Gastrocnemius medialis (tissue), 4 donors: ENCODE measurements at regions not wholly inside any gene's neighbourhood (a gene's known extent, or its start where the extent isn't known, plus 50 kb on each side); places are given as distances from the start of the nearest gene placed in this dataset.

Source experiments
- ATAC-seq, 2 donors: fragments of 150-250 bp; one replicate each; pipeline ENCODE4 v1.9.1; 2016
- DNase-seq, 2 donors: peaks; one replicate each; pipeline ENCODE4 v3.0.0-alpha.2; 2019
- H3K27ac ChIP-seq, 4 donors: fragments of 200-600 bp; sonication (generic); 1 replicate in 1 of 4; 2 replicates in 3 of 4; pipeline ENCODE4 v1.5.1; 2016 to 2018; ENCODE audit warnings: mild to moderate bottlenecking in 2 of 4, moderate library complexity in 1 of 4
- H3K27me3 ChIP-seq, 3 donors: fragments of 200-600 bp; sonication (generic) in 2 of 3; 1 replicate in 1 of 3; 2 replicates in 2 of 3; pipeline versions ENCODE4 v1.5.1 to v1.6.0; 2016 to 2019; ENCODE audit warnings: mild to moderate bottlenecking in 1 of 3, moderate library complexity in 1 of 3
- H3K36me3 ChIP-seq, 2 donors: fragments of 200-600 bp; sonication (generic) in 1 of 2; one replicate each; pipeline ENCODE4 v1.5.1; 2017 to 2018
- H3K4me1 ChIP-seq, 2 donors: fragments of 200-600 bp; sonication (generic) in 1 of 2; one replicate each; pipeline ENCODE4 v1.5.1; 2016 to 2017; ENCODE audit warnings: mild to moderate bottlenecking in 2 of 2
- H3K4me3 ChIP-seq, 4 donors: fragments of 200-600 bp; sonication (generic) in 3 of 4; 1 replicate in 1 of 4; 2 replicates in 3 of 4; pipeline ENCODE4 v1.5.1; 2016 to 2019; ENCODE audit warnings: mild to moderate bottlenecking in 2 of 4
- H3K9me3 ChIP-seq, 3 donors: fragments of 200-600 bp; sonication (generic) in 2 of 3; 1 replicate in 1 of 3; 2 replicates in 2 of 3; pipeline ENCODE4 v1.5.1; 2016 to 2019
- CTCF ChIP-seq, 5 experiments: fragments of 450-650 bp in 3 of 5; fragments of 200-600 bp in 2 of 5; sonication (generic) in 2 of 5; IDR thresholded peaks in 4 of 5; conservative IDR thresholded peaks in 1 of 5; 1 replicate in 4 of 5; 2 replicates in 1 of 5; pipeline ENCODE4 v1.5.1; 2016 to 2019; ENCODE audit warnings: antibody characterized with exemption in 5 of 5, mild to moderate bottlenecking in 3 of 5, moderate library complexity in 3 of 5
- POLR2A ChIP-seq, 2 donors: fragments of 450-650 bp; IDR thresholded peaks; one replicate each; pipeline ENCODE4 v1.6.1; 2017; ENCODE audit warnings: antibody characterized with exemption in 2 of 2, mild to moderate bottlenecking in 2 of 2, moderate library complexity in 2 of 2
- in situ Hi-C, 4 donors: fragments of 200-750 bp; cut with MboI; loops; one replicate each; pipeline versions ENCODE4 v1.15.0 to v1.8.0; 2017; ENCODE audit warnings: low sequenced_read_pairs in 4 of 4
- intact Hi-C: fragments of 100-400 bp; cut with DNase I; formaldehyde crosslinking; loops from one replicate; pipeline ENCODE4 v1.15.1; 2023; ENCODE audit warnings: low total_unique reads

GRCh38 chr12:67925077-67925476 is 64.2 kb upstream of the IFNG-AS1 start:
- peaks cover 22 to 23% of the 10 kb centered on the region in 2 donors for H3K4me1 ChIP-seq
- in situ Hi-C loops: loop anchor here in 2 of 4 donors (25.0 kb wide), 3 partner anchors 263 to 563 kb away; no protein-coding TSS in a partner anchor
- H3K4me3 ChIP-seq: no peak overlapping the region
- H3K27ac ChIP-seq: no peak overlapping the region
- no peaks in the 10 kb centered on the region for H3K27me3 ChIP-seq
- no peak for DNase-seq
- intact Hi-C loops: no loop called here
- TF ChIP-seq POLR2A (IDR thresholded peaks at IDR 0.05): no peak
- TF ChIP-seq CTCF (IDR thresholded peaks at IDR 0.05 in 4 of 5, conservative IDR thresholded peaks at IDR 0.05 in 1 of 5): no peak
- H3K9me3 ChIP-seq: no peaks in the 10 kb centered on the region
- H3K36me3 ChIP-seq: no peaks in the 10 kb centered on the region
- no peak for ATAC-seq

- Histone ChIP-seq H3K4me1 (peaks cover 22 to 28% of the 10 kb centered on the region in 2 donors), H3K27me3 (no peaks in the 10 kb centered on the region), H3K36me3 (no peaks in the 10 kb centered on the region), H3K4me3 (no peak overlapping the region), H3K27ac (no peak overlapping the region), H3K9me3 (no peaks in the 10 kb centered on the region)
- no peak for DNase-seq
- ATAC-seq: no peak
- in situ Hi-C loops (loop anchor here in 2 of 4 donors (25.0 kb wide), 3 partner anchors 263 to 563 kb away; no protein-coding TSS in a partner anchor), intact Hi-C loops (no loop called here)
- no peak for TF ChIP-seq CTCF (IDR thresholded peaks at IDR 0.05 in 4 of 5, conservative IDR thresholded peaks at IDR 0.05 in 1 of 5)
- no peak for TF ChIP-seq POLR2A (IDR thresholded peaks at IDR 0.05)
Observed at GRCh38 chr12:67925552-67925951, 63.7 kb upstream of the IFNG-AS1 start.

GRCh38 chr12:67926063-67926462 is 63.2 kb upstream of the IFNG-AS1 start:
- in situ Hi-C loops: loop anchor here in 2 of 4 donors (25.0 kb wide), 3 partner anchors 264 to 564 kb away; no protein-coding TSS in a partner anchor

GRCh38 chr12:67927324-67927723 is 61.9 kb upstream of the IFNG-AS1 start:
- H3K27ac ChIP-seq: no peak overlapping the region
- peaks cover 22 to 30% of the 10 kb centered on the region in 2 donors for H3K4me1 ChIP-seq
- no peak overlapping the region for H3K4me3 ChIP-seq
- no peak for TF ChIP-seq CTCF (IDR thresholded peaks at IDR 0.05 in 4 of 5, conservative IDR thresholded peaks at IDR 0.05 in 1 of 5)
- TF ChIP-seq POLR2A (IDR thresholded peaks at IDR 0.05): no peak
- ATAC-seq (no peak), DNase-seq (no peak)
- no peaks in the 10 kb centered on the region for H3K36me3 ChIP-seq
- no peaks in the 10 kb centered on the region for H3K27me3 ChIP-seq
- intact Hi-C loops: no loop called here
- in situ Hi-C loops: loop anchor here in 2 of 4 donors (25.0 kb wide), 3 partner anchors 265 to 565 kb away; no protein-coding TSS in a partner anchor
- H3K9me3 ChIP-seq: no peaks in the 10 kb centered on the region

More at GRCh38 chr12:67926063-67926462, 63.2 kb upstream of the IFNG-AS1 start:
- no peak for ATAC-seq
- intact Hi-C loops: no loop called here
- TF ChIP-seq POLR2A (IDR thresholded peaks at IDR 0.05): no peak
- TF ChIP-seq CTCF (IDR thresholded peaks at IDR 0.05 in 4 of 5, conservative IDR thresholded peaks at IDR 0.05 in 1 of 5): no peak
- Histone ChIP-seq H3K27me3 (no peaks in the 10 kb centered on the region), H3K4me1 (peaks cover 22 to 30% of the 10 kb centered on the region in 2 donors), H3K9me3 (no peaks in the 10 kb centered on the region), H3K4me3 (no peak overlapping the region), H3K27ac (no peak overlapping the region), H3K36me3 (no peaks in the 10 kb centered on the region)
- DNase-seq: no peak

GRCh38 chr12:67927815-67928214 is 61.4 kb upstream of the IFNG-AS1 start:
- intact Hi-C loops: no loop called here
- DNase-seq (no peak), ATAC-seq (no peak)
- TF ChIP-seq POLR2A (IDR thresholded peaks at IDR 0.05) (no peak), CTCF (IDR thresholded peaks at IDR 0.05 in 4 of 5, conservative IDR thresholded peaks at IDR 0.05 in 1 of 5) (no peak)
- Histone ChIP-seq H3K4me1 (peaks cover 22 to 30% of the 10 kb centered on the region in 2 donors), H3K27ac (no peak overlapping the region), H3K9me3 (no peaks in the 10 kb centered on the region), H3K4me3 (no peak overlapping the region), H3K36me3 (no peaks in the 10 kb centered on the region), H3K27me3 (no peaks in the 10 kb centered on the region)
- in situ Hi-C loops: loop anchor here in 2 of 4 donors (25.0 kb wide), 3 partner anchors 266 to 566 kb away; no protein-coding TSS in a partner anchor
